GM23338 (cell line): ENCODE measurements at regions not wholly inside any gene's neighbourhood (a gene's known extent, or its start where the extent isn't known, plus 50 kb on each side); places are given as distances from the start of the nearest gene placed in this dataset.

Experiments
- ATAC-seq: fragments of 200-7000 bp; cut with Tn5 transposase; 3 replicates; pipeline ENCODE4 v1.9.1; 2020
- DNase-seq: peaks from one replicate; pipeline ENCODE4 v3.0.0-alpha.2; 2015; ENCODE audit warnings: low spot score
- H2AFZ ChIP-seq: fragments of 200-600 bp; sonication (generic); 2 replicates; pipeline ENCODE4 v1.8.0; 2016; ENCODE audit warnings: antibody characterized with exemption, mild to moderate bottlenecking, moderate library complexity
- H3F3A ChIP-seq: fragments of 200-600 bp; sonication (generic); replicated peaks from 2 replicates; pipeline ENCODE4 v1.8.0; 2017; ENCODE audit warnings: antibody characterized with exemption, mixed run types, low read depth
- H3K27ac ChIP-seq: fragments of 200-600 bp; sonication (generic); 2 replicates; pipeline ENCODE4 v1.6.1; 2016; ENCODE audit warnings: low read depth
- H3K27me3 ChIP-seq: fragments of 200-600 bp; sonication (generic); 2 replicates; pipeline ENCODE4 v1.8.0; 2016; ENCODE audit warnings: mild to moderate bottlenecking, mixed run types, moderate library complexity; ENCODE audit not compliant: insufficient read depth
- H3K36me3 ChIP-seq: fragments of 200-600 bp; sonication (generic); 2 replicates; pipeline ENCODE4 v1.8.0; 2016; ENCODE audit warnings: mild to moderate bottlenecking; ENCODE audit not compliant: insufficient read depth
- H3K4me1 ChIP-seq: fragments of 200-600 bp; sonication (generic); 2 replicates; pipeline ENCODE4 v1.8.0; 2016; ENCODE audit warnings: mild to moderate bottlenecking, moderate library complexity; ENCODE audit not compliant: insufficient read depth
- H3K4me2 ChIP-seq: fragments of 200-600 bp; sonication (generic); 2 replicates; pipeline ENCODE4 v1.7.1; 2017; ENCODE audit warnings: mixed run types
- H3K4me3 ChIP-seq: fragments of 200-600 bp; sonication (generic); 2 replicates; pipeline ENCODE4 v1.6.1; 2016; ENCODE audit warnings: mixed run types
- H3K79me2 ChIP-seq: fragments of 200-600 bp; sonication (generic); replicated peaks from 2 replicates; pipeline ENCODE4 v1.8.0; 2017; ENCODE audit warnings: mild to moderate bottlenecking; ENCODE audit not compliant: insufficient read depth
- H3K9me2 ChIP-seq: fragments of 200-600 bp; sonication (generic); 2 replicates; pipeline ENCODE4 v1.8.0; 2017; ENCODE audit not compliant: insufficient read depth
- H4K20me1 ChIP-seq: fragments of 200-600 bp; sonication (generic); replicated peaks from 2 replicates; pipeline ENCODE4 v1.8.0; 2017; ENCODE audit warnings: mild to moderate bottlenecking; ENCODE audit not compliant: insufficient read depth
- H3K27ac Mint-ChIP-seq: 2 replicates; pipeline ENCODE4 v1.8.0; 2020; ENCODE audit warnings: inconsistent platforms, mild to moderate bottlenecking, moderate library complexity, mixed read lengths
- H3K27me3 Mint-ChIP-seq: 3 replicates; pipeline ENCODE4 v1.8.0; 2022; ENCODE audit warnings: low read depth, mild to moderate bottlenecking, moderate library complexity, mixed read lengths, inconsistent platforms; ENCODE audit not compliant: insufficient read depth, poor library complexity
- H3K36me3 Mint-ChIP-seq: 3 replicates; pipeline ENCODE4 v1.8.0; 2021; ENCODE audit warnings: low read depth, mild to moderate bottlenecking, inconsistent platforms, moderate library complexity, mixed read lengths
- H3K4me1 Mint-ChIP-seq: 3 replicates; pipeline ENCODE4 v1.8.0; 2020; ENCODE audit warnings: mild to moderate bottlenecking, inconsistent platforms, mixed read lengths
- H3K4me3 Mint-ChIP-seq: 3 replicates; pipeline ENCODE4 v1.8.0; 2021; ENCODE audit warnings: moderate library complexity, mild to moderate bottlenecking, inconsistent platforms, mixed read lengths
- H3K9me3 Mint-ChIP-seq: 3 replicates; pipeline ENCODE4 v1.8.0; 2020; ENCODE audit warnings: moderate library complexity, mild to moderate bottlenecking, inconsistent platforms, mixed read lengths
- EZH2 ChIP-seq: fragments of 200-600 bp; sonication (generic); IDR thresholded peaks from one replicate; pipeline ENCODE4 v1.8.0; 2017; ENCODE audit warnings: antibody characterized with exemption, mild to moderate bottlenecking, low read depth; ENCODE audit not compliant: unreplicated experiment
- EZH2phosphoT487 ChIP-seq: fragments of 200-600 bp; sonication (generic); IDR thresholded peaks from one replicate; pipeline ENCODE4 v1.8.1; 2018; ENCODE audit warnings: antibody characterized with exemption; ENCODE audit not compliant: unreplicated experiment
- JUNB ChIP-seq: IDR thresholded peaks from one replicate; pipeline ENCODE4 v1.6.1; 2016; ENCODE audit warnings: antibody characterized with exemption; ENCODE audit not compliant: unreplicated experiment
- POLR2AphosphoS5 ChIP-seq: IDR thresholded peaks from 2 replicates; pipeline ENCODE4 v1.6.1; 2016; ENCODE audit warnings: antibody characterized with exemption, low read depth
- STAT1 ChIP-seq: IDR thresholded peaks from one replicate; pipeline ENCODE4 v1.6.1; 2016; ENCODE audit warnings: antibody characterized with exemption; ENCODE audit not compliant: unreplicated experiment
- ZNF114 ChIP-seq: fragments of 250-450 bp; sonication (Bioruptor Pico); IDR thresholded peaks from 2 replicates; pipeline ENCODE4 v1.5.0; 2020; ENCODE audit warnings: mild to moderate bottlenecking, moderate library complexity
- ZNF331 ChIP-seq: fragments of 250-450 bp; sonication (Bioruptor Pico); IDR thresholded peaks from 2 replicates; pipeline ENCODE4 v1.5.0; 2020; ENCODE audit warnings: low read depth, mild to moderate bottlenecking, moderate library complexity
- TF ChIP-seq, protein P1 (sequence below): IDR thresholded peaks from 2 replicates; pipeline ENCODE4 v1.6.1; 2016; ENCODE audit warnings: antibody characterized with exemption
- TF ChIP-seq, protein P2 (sequence below): IDR thresholded peaks from one replicate; pipeline ENCODE4 v1.6.1; 2018; ENCODE audit warnings: antibody characterized with exemption; ENCODE audit not compliant: unreplicated experiment
- TF ChIP-seq, protein P3 (sequence below): fragments of 250-450 bp; sonication (Bioruptor Pico); IDR thresholded peaks from 2 replicates; pipeline ENCODE4 v1.5.0; 2020; ENCODE audit warnings: mild to moderate bottlenecking, moderate library complexity

DNA sequence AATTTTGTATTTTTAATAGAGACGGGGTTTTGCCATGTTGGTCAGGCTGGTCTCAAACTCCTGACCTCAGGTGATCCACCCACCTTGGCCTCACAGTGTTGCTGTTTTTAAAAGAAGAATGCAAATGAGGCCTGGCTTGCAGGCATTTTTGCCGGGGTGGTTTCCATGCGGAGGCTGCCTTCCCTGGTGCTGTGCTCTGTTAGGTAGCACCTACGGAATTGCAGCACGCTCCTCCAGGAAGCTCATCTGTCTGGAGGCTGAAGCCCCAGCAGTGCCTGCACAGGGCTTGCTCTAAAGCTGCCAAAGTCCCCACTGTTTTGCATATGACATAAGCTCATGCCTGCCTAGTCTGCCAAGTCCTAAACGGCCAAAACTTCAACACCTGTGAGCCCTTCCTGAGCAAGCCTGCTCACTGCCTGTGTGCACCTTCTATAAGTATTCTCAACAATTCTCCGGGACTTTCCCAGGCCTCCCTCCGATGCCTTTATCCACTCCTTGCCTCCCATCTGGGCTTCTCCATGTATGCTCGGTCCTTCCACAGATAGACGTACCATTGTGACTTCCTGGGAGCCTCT, 551.3 kb upstream of the RAB6C start:
- H3K27me3 Mint-ChIP-seq, result peaks cover 7% of the 10 kb centered on the region
- Histone ChIP-seq H3K27ac (no peak overlapping the region), H3K4me2 (no peak overlapping the region), H3K27me3 (no peaks in the 10 kb centered on the region), H3K79me2 (no peaks in the 10 kb centered on the region), H3F3A (no peaks in the 10 kb centered on the region), H2AFZ (no peak overlapping the region; the same call in 1 of the 2 replicates), H3K4me1 (no peaks in the 10 kb centered on the region), H4K20me1 (no peaks in the 10 kb centered on the region), H3K4me3 (no peak overlapping the region), H3K9me2 (no peaks in the 10 kb centered on the region), H3K36me3 (no peaks in the 10 kb centered on the region)
- no peaks in the 10 kb centered on the region; the same call in 2 of the 3 replicates for H3K4me1 Mint-ChIP-seq
- H3K9me3 Mint-ChIP-seq, result peaks cover 7% of the 10 kb centered on the region; the same call in 1 of the 3 replicates
- H3K27ac Mint-ChIP-seq, result no peak overlapping the region
- TF ChIP-seq, protein P1, sequence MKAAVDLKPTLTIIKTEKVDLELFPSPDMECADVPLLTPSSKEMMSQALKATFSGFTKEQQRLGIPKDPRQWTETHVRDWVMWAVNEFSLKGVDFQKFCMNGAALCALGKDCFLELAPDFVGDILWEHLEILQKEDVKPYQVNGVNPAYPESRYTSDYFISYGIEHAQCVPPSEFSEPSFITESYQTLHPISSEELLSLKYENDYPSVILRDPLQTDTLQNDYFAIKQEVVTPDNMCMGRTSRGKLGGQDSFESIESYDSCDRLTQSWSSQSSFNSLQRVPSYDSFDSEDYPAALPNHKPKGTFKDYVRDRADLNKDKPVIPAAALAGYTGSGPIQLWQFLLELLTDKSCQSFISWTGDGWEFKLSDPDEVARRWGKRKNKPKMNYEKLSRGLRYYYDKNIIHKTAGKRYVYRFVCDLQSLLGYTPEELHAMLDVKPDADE, result no peak
- TF ChIP-seq JUNB (no peak), STAT1 (no peak), EZH2 (no peak), EZH2phosphoT487 (no peak), ZNF331 (CRISPR knock-in tag) (no peak), POLR2AphosphoS5 (no peak)
- TF ChIP-seq, protein P2, sequence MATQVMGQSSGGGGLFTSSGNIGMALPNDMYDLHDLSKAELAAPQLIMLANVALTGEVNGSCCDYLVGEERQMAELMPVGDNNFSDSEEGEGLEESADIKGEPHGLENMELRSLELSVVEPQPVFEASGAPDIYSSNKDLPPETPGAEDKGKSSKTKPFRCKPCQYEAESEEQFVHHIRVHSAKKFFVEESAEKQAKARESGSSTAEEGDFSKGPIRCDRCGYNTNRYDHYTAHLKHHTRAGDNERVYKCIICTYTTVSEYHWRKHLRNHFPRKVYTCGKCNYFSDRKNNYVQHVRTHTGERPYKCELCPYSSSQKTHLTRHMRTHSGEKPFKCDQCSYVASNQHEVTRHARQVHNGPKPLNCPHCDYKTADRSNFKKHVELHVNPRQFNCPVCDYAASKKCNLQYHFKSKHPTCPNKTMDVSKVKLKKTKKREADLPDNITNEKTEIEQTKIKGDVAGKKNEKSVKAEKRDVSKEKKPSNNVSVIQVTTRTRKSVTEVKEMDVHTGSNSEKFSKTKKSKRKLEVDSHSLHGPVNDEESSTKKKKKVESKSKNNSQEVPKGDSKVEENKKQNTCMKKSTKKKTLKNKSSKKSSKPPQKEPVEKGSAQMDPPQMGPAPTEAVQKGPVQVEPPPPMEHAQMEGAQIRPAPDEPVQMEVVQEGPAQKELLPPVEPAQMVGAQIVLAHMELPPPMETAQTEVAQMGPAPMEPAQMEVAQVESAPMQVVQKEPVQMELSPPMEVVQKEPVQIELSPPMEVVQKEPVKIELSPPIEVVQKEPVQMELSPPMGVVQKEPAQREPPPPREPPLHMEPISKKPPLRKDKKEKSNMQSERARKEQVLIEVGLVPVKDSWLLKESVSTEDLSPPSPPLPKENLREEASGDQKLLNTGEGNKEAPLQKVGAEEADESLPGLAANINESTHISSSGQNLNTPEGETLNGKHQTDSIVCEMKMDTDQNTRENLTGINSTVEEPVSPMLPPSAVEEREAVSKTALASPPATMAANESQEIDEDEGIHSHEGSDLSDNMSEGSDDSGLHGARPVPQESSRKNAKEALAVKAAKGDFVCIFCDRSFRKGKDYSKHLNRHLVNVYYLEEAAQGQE, result no peak
- ATAC-seq (peak; percentile 31; the same call in 2 of the 3 replicates), DNase-seq (no peak)
- H3K4me3 Mint-ChIP-seq, result no peak overlapping the region
- no peaks in the 10 kb centered on the region for H3K36me3 Mint-ChIP-seq

DNA sequence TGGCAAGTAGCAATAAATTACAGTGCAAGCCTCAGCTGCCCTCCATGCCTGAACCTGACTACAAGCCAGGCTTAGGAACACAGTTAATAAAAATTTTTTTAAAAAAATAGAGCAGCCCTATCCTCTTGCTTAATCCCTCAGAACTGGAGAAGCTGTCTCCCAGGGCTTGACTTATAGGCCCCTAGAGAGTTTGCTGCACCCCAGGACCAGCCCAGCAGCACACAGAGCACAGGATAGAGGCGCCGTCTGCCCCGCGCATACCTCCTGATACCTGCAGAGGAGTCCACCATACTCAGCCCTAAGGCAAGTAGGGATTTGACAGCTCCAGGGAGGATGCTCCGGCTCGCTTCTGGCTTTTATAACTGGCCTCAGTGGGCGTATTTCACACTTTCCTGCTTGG, 548.6 kb upstream of the RAB6C start:
- Histone ChIP-seq H3K4me1 (no peaks in the 10 kb centered on the region), H3K4me2 (no peak overlapping the region), H4K20me1 (no peaks in the 10 kb centered on the region), H3K4me3 (no peak overlapping the region), H3K36me3 (no peaks in the 10 kb centered on the region), H3K27me3 (no peaks in the 10 kb centered on the region), H3K9me2 (peaks cover 2% of the 10 kb centered on the region; the same call in 1 of the 2 replicates), H3K27ac (no peak overlapping the region), H3K79me2 (no peaks in the 10 kb centered on the region), H2AFZ (no peak overlapping the region), H3F3A (no peaks in the 10 kb centered on the region)
- Mint-ChIP-seq H3K4me1 (no peaks in the 10 kb centered on the region; the same call in 2 of the 3 replicates), H3K27me3 (peaks cover 7% of the 10 kb centered on the region), H3K27ac (no peak overlapping the region), H3K36me3 (no peaks in the 10 kb centered on the region), H3K4me3 (no peak overlapping the region), H3K9me3 (no peaks in the 10 kb centered on the region)
- ATAC-seq, result no peak
- DNase-seq, result no peak
- TF ChIP-seq POLR2AphosphoS5 (no peak), ZNF114 (CRISPR knock-in tag) (no peak), EZH2 (no peak), EZH2phosphoT487 (no peak)
- TF ChIP-seq, protein P3, sequence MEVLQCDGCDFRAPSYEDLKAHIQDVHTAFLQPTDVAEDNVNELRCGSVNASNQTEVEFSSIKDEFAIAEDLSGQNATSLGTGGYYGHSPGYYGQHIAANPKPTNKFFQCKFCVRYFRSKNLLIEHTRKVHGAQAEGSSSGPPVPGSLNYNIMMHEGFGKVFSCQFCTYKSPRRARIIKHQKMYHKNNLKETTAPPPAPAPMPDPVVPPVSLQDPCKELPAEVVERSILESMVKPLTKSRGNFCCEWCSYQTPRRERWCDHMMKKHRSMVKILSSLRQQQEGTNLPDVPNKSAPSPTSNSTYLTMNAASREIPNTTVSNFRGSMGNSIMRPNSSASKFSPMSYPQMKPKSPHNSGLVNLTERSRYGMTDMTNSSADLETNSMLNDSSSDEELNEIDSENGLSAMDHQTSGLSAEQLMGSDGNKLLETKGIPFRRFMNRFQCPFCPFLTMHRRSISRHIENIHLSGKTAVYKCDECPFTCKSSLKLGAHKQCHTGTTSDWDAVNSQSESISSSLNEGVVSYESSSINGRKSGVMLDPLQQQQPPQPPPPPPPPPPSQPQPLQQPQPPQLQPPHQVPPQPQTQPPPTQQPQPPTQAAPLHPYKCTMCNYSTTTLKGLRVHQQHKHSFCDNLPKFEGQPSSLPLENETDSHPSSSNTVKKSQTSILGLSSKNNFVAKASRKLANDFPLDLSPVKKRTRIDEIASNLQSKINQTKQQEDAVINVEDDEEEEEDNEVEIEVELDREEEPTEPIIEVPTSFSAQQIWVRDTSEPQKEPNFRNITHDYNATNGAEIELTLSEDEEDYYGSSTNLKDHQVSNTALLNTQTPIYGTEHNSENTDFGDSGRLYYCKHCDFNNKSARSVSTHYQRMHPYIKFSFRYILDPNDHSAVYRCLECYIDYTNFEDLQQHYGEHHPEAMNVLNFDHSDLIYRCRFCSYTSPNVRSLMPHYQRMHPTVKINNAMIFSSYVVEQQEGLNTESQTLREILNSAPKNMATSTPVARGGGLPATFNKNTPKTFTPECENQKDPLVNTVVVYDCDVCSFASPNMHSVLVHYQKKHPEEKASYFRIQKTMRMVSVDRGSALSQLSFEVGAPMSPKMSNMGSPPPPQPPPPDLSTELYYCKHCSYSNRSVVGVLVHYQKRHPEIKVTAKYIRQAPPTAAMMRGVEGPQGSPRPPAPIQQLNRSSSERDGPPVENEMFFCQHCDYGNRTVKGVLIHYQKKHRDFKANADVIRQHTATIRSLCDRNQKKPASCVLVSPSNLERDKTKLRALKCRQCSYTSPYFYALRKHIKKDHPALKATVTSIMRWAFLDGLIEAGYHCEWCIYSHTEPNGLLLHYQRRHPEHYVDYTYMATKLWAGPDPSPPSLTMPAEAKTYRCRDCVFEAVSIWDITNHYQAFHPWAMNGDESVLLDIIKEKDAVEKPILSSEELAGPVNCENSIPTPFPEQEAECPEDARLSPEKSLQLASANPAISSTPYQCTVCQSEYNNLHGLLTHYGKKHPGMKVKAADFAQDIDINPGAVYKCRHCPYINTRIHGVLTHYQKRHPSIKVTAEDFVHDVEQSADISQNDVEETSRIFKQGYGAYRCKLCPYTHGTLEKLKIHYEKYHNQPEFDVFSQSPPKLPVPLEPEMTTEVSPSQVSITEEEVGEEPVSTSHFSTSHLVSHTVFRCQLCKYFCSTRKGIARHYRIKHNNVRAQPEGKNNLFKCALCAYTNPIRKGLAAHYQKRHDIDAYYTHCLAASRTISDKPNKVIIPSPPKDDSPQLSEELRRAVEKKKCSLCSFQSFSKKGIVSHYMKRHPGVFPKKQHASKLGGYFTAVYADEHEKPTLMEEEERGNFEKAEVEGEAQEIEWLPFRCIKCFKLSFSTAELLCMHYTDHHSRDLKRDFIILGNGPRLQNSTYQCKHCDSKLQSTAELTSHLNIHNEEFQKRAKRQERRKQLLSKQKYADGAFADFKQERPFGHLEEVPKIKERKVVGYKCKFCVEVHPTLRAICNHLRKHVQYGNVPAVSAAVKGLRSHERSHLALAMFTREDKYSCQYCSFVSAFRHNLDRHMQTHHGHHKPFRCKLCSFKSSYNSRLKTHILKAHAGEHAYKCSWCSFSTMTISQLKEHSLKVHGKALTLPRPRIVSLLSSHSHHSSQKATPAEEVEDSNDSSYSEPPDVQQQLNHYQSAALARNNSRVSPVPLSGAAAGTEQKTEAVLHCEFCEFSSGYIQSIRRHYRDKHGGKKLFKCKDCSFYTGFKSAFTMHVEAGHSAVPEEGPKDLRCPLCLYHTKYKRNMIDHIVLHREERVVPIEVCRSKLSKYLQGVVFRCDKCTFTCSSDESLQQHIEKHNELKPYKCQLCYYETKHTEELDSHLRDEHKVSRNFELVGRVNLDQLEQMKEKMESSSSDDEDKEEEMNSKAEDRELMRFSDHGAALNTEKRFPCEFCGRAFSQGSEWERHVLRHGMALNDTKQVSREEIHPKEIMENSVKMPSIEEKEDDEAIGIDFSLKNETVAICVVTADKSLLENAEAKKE (CRISPR knock-in tag), result no peak
